Coronary artery (tissue), 2 donors: ENCODE measurements at regions not wholly inside any gene's neighbourhood (a gene's known extent, or its start where the extent isn't known, plus 50 kb on each side); places are given as distances from the start of the nearest gene placed in this dataset.

Source experiments
- DNase-seq: peaks from one replicate; pipeline ENCODE4 v3.0.0-alpha.2; 2017; ENCODE audit warnings: low spot score
- H3K27ac ChIP-seq, 2 donors: fragments of 200-600 bp; sonication (generic); one replicate each; pipeline ENCODE4 v1.5.1; 2016 to 2019
- H3K4me3 ChIP-seq: fragments of 200-600 bp; sonication (generic); 2 replicates; pipeline ENCODE4 v1.5.1; 2016; ENCODE audit warnings: mild to moderate bottlenecking, moderate library complexity
- TF ChIP-seq, protein P1 (sequence below): fragments of 200-600 bp; sonication (generic); IDR thresholded peaks from one replicate; pipeline ENCODE4 v1.5.1; 2019; ENCODE audit warnings: antibody characterized with exemption

GRCh38 chr15:62781081-62781497 lies 261.5 kb upstream of the TPM1 start:
- TF ChIP-seq, protein P1, sequence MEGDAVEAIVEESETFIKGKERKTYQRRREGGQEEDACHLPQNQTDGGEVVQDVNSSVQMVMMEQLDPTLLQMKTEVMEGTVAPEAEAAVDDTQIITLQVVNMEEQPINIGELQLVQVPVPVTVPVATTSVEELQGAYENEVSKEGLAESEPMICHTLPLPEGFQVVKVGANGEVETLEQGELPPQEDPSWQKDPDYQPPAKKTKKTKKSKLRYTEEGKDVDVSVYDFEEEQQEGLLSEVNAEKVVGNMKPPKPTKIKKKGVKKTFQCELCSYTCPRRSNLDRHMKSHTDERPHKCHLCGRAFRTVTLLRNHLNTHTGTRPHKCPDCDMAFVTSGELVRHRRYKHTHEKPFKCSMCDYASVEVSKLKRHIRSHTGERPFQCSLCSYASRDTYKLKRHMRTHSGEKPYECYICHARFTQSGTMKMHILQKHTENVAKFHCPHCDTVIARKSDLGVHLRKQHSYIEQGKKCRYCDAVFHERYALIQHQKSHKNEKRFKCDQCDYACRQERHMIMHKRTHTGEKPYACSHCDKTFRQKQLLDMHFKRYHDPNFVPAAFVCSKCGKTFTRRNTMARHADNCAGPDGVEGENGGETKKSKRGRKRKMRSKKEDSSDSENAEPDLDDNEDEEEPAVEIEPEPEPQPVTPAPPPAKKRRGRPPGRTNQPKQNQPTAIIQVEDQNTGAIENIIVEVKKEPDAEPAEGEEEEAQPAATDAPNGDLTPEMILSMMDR: no peak
- peak overlapping the region in 1 of 2 donors; percentile 21 for H3K27ac ChIP-seq
- DNase-seq: no peak
- H3K4me3 ChIP-seq: no peak overlapping the region

DNA sequence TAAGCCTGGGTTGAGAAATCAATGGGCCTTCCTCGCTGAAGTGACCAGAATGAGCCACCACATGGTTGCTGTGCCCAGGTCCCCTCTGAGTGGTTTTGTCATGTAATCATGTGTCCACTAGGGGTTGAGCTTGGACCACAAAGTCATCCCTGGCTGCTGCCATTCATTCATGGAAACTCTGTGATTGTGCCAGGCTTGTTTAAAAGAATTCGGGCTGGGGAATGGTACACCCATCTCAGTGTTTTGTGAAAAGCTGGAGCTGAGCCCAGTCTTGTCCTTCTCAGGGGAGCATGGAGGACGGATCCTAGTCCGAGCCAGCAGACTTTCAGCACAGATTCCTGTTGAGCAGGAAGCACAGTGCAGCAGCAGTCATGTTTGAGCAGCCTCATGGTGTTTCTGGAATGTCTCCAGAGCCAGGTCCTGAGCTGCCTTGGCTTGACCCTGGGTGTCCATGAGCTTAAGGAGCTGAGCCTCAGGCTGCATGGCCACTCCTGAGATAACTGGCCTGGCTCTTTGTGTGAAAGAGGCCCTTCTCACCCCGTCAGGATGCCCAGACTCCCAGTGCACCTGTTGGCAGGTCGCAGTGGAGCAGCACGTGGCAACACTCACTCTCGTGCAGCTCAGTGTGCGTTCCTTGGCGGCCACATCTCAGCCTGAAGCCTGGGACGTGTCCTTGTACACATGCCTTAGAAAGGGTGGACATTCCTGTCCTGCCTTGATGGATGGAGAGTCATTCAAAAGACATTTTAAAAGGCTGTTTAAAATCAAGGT lies 260.3 kb upstream of the TPM1 start:
- TF ChIP-seq, protein P1: peak; percentile 47
- H3K27ac ChIP-seq: peak overlapping the region in 1 of 2 donors; percentile 75

DNA sequence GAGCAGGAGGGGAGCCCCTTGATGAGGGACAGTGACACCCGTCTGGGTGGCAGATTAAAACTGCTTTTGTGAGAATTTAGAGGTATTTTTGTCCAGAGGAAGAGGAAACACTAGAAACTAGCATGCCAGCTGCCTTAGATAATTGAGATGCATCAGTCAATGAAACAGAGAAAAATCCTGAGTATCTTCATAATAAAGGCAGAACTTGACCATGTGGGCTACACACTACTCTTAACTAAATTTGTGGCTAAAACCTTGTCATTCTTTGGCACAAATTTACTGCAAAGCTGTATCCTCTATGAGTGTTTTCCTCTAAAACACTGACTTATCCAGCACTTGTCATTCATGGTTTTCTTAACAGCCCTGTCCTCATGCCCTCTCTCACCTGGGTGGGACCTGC lies 259.7 kb upstream of the TPM1 start:
- TF ChIP-seq, protein P1: no peak
- Histone ChIP-seq H3K4me3 (no peak overlapping the region), H3K27ac (peak overlapping the region in 1 of 2 donors; percentile 75)
- no peak for DNase-seq

More for the DNA sequence above, 260.3 kb upstream of the TPM1 start:
- no peak overlapping the region for H3K4me3 ChIP-seq
- peak; percentile 90 for DNase-seq

- Histone ChIP-seq H3K27ac (no peak overlapping the region), H3K4me3 (no peak overlapping the region)
- DNase-seq: no peak
- TF ChIP-seq, protein P1: no peak
These were observed 259.1 kb upstream of the TPM1 start for GRCh38 chr15:62783303-62783957.

DNA sequence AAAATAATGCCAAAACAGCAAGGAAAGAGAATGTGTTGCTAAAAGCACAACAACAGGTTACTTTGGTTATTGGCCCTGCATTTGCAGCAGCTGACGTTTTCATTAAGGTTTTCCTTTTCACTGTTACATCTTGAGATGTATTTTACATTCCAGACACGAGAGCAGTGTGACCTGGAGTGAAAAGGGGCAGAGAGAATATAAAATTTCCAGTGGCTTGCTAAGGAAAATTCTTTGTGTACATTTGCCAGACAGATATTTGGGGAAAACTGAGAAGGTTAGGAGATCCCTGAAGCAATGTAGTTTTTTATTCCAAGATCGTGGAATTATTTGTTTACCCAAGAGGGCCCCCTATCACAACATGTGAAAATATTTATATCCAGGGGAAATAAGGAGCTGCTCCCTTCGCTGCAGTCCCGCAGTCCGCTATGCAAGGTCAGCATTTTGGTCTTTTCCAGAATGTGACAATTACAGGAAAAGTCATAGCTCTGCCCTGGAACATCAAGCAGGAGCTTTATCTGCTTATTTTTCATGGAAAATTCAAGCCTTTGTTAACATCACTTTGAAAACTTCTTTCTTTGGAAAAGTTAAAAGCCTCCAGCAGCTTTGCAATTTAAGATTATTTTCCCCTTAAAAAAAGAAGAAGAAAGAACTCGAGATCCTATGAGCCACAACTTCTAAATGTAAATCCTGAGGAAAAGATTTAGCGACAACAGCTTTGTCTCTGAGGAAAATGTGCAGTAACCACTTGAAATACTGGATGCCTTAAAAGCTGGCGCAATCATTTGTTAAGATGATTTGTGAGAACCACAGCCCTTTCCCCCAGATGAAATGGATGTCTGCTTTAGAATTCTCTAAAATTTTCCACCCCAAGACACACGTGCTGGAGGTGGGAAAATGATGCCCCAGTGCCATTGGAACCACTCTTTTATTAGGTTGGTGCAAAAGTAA lies 256.4 kb upstream of the TPM1 start:
- no peak overlapping the region for H3K27ac ChIP-seq
- TF ChIP-seq, protein P1: no peak
- no peak overlapping the region for H3K4me3 ChIP-seq
- no peak for DNase-seq

- DNase-seq: no peak
- no peak overlapping the region for H3K27ac ChIP-seq
- TF ChIP-seq, protein P1: no peak
- H3K4me3 ChIP-seq: no peak overlapping the region
These were observed 255.1 kb upstream of the TPM1 start for GRCh38 chr15:62787401-62787800.
